Kidney tubule cell (primary cell): ENCODE measurements at regions not wholly inside any gene's neighbourhood (a gene's known extent, or its start where the extent isn't known, plus 50 kb on each side); places are given as distances from the start of the nearest gene placed in this dataset.
"Not testable (repeated sequence)": the region's sequence is repeated elsewhere in the genome, so short reads cannot be mapped to it uniquely, and the experiment has no call there.

Experiments used
- DNase-seq: peaks from one replicate; pipeline ENCODE4 v3.0.0-alpha.2; 2018; ENCODE audit warnings: low spot score

DNA sequence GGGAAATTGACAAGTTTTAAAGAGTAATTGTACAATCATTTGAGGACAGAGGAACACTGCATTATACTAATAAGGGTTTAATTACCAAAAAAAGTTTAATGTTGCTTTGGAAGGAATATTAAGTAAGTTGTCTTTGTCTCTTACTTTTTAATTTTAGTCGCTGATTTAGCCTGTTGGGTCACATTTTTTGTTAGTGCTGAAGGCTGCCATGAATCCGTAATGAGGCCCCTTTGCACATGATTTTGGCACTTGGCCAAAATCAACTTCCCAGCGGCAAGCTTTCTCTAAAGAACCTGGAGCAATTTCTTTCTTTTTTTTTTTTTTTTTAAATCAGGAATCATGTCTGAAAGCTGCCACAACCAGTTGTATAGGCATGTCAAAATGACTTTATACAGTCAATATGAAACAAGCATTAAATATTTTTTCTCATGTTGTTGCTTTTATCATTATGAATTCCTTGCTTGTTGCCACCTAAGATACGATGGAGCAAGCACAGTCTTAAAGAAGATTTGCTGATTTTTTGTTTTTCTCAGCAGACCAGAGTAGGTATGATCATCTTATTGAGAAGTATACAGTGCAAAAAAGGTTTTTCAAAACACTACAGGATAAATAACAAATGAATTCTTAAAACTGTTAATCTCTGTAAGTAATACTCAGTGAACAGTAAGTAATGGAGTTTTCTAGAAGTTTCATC is 690.4 kb downstream of the USP25 start:
- DNase-seq: peak; percentile 67

- no peak for DNase-seq
These were observed 691.2 kb downstream of the USP25 start for GRCh38 chr21:16421007-16421406.

GRCh38 chr21:16421965-16422364 is 692.2 kb downstream of the USP25 start:
- no peak for DNase-seq

DNA sequence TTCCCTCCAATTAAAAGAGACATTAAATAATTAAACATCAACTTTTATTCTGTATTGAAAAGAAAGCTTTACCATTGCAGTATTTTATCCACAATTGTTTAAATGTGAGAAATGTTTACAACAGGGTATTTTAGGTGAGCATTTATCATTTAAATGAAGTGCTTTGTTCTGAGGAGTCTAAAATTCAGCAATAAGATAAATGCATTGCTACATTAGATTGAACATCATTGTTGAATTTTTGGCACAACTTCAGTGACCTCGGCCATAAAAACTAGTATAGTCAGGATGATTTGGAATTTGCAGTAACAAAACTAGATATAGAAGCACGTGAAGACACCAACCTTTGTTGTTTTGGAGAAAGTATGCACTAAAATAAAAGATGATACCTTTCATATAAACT is 692.9 kb downstream of the USP25 start:
- no peak for DNase-seq

GRCh38 chr21:16423921-16424320 is 694.1 kb downstream of the USP25 start:
- DNase-seq: no peak

DNA sequence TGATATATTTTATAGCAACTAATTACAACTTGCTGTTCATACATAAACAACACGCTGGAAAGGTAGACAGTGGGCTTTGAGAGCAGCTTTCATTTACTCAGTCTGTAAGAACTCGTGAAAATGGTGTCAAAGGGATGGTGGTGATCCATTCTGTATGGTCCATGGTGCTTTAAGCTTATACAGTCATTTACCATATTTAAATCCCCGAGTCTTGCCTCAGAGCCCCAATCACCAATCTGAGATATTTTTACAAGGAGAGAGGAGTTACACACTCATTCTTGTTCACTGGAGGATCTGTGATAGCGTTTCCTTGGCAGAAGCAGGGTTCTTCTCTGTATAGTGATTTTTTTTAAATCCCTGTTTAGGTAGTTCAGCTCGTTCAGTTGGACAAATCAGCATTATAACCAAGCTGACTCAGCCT is 694.6 kb downstream of the USP25 start:
- peak; percentile 13 for DNase-seq

GRCh38 chr21:16425376-16425775 is 695.6 kb downstream of the USP25 start:
- DNase-seq: no peak

DNA sequence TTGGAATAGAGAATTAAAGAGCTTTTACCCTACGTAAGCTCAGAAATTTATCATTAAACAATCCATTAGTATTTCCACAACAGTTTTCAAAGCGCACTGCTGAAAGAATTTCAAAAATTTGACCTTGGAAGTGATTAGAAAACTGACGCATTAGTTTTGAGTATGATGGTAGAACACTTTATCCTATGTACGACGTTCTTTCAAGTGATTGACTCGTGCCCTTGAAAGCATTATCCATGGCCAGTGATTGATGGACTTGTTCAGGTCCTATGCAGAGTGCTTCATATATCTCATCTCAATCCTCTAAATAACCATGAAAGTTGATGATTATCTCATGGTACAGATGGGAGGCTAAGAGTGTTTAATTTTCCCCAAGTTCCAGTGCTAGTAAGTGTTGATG is 697.2 kb downstream of the USP25 start:
- DNase-seq: peak; percentile 10

- no peak for DNase-seq
These were observed 697.9 kb downstream of the USP25 start for GRCh38 chr21:16427587-16428087.

DNA sequence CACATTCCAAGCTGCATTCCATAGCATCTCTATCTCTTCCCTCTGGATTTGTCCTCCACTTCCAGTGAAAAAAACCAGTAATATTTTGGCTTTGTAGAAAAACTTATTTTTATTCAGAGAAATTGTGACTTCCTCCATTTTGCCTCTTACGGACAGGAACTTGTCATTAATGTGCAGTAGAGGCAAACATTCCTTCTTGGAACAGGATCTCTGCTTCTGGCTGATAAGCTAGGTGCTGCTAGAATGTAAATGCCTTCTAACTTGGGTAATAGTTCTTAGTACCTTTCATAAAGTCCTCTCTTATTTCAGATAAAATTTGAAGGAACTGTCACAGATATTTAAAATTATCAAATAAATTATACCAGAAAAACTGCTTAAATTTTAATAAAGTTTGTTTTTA is 707.8 kb downstream of the USP25 start:
- no peak for DNase-seq

DNA sequence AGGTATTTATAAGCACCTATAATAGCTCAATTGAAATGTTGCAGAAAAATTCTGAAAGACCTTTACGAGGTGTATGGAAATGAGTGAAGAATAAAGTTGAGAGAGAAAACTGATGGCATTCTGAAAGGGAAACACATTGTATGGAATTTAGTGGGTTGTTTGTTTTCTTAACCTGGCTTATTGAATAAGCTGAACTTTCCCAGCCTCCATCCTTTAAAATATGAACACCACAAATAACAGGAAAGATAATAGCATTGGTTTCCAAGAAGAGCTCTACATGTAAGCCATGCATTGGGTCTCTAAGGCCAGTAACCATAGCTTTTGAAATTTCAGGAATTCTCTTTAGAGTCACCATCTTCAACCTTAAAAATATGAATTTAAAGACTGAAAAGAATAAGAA is 709.0 kb downstream of the USP25 start:
- no peak for DNase-seq

DNA sequence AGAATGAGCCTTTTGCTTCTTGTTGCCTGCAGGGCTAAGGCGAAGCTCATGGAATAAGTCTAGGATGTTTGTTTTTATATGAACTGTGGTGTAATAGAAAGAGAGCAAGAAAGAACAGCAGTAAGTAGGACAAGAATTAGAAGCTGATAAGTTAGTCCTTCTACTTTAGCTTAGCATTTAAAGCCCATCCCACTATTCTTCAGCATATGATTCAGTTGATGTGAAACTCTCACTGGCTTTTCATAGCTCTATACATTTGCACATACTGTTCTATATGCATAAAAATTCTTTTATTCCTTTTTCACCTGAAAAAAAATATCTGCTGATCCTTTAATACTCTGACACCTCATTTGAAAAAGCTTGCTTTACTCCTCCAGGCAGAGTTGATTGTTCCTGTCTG is 712.0 kb downstream of the USP25 start:
- DNase-seq: no peak

- DNase-seq: peak; percentile 16
These were observed 724.6 kb downstream of the USP25 start for GRCh38 chr21:16454399-16454798.

DNA sequence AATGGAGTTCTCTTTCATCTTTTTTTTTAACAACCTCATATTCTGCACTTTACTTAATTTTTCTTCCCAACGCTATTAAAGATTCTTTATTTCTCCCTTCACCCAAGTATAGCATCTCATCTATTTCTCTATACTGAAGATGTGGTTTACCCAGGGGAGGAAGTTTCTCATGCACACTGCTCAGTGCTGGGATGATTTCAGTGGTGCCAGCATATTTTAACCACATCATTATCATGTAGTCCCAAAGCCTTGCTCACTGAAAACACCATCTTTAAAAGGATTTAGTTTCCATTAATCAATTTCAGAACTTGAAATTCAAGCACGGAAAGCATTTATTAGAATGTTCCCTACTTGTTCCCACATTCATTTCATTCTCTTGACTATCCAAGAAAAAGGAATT is 725.7 kb downstream of the USP25 start:
- DNase-seq: no peak

DNA sequence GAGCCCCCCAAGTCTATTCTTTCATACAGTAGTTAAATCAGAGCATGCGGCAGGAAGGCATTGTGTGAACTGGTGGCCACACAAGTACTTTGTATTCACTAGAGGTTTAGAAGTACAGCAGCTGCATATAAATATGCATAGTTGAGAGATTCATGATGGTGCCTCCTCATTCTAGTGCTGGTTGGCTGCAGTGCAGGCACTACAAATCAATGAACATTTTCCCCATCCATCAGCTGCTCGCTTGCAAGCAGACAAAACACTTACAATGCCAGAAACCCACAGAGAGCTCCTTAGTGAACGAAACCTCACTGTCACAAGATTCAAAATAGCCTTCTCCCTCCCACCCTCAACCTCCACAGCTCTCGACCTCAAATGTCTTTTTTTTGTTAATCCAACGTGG is 726.2 kb downstream of the USP25 start:
- DNase-seq: no peak

GRCh38 chr21:16457498-16457897 is 727.7 kb downstream of the USP25 start:
- DNase-seq: no peak

DNA sequence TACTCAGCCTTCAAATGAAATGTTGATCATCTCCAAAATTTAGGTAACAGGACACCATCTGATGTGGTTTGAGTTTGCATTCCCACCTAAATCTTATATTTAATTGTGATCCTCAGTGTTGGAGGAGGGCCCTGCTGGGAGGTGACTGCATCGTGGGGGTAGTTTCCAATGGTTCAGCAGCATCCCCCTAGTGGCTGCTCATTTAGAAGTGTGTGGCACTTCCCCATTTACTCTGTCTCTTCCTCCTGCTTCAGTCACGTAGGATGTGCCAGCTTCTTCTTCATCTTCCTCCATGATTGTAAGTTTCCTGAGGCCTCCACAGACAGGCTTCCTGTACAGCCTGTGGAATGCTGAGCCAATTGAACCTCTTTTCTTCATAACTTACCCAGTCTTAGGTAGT is 731.2 kb downstream of the USP25 start:
- DNase-seq: no peak

GRCh38 chr21:16464211-16464889 is 734.6 kb downstream of the USP25 start:
- not testable (repeated sequence) for DNase-seq

DNA sequence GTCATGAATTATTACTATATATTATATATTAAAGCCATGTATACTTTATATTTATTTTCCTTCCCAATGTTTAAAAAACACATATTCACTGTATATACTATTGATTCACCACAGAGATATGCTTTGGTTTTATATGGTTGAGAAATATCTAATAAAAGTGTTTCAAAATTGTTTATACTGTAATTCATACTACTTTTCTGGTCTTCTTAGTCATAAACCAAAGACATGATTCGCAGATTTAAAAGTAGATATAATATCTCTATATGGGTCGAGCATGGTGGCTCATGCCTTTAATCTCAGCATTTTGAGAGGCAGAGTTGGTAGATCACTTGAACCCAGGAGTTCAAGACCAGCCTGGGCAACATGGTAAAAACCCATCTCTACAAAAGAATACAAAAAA is 738.4 kb downstream of the USP25 start:
- no peak for DNase-seq

DNA sequence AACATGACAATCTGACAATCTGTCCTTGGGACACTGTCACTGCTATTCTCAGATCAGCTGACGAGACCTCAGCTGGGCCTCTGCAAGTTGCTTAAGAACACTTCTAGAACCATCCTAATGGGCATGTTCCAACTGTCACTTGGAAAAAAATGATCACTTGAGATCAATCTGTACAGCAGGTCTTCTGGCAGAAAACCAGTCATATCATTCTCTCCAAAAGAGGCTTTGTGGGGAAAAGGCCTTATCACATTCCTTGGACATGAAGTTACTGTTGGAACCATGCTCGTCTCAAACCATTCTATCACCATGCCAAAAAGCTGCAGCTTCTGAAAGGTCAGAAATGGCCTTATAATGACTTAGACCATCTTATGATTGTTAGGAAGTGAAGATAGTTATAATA is 744.2 kb downstream of the USP25 start:
- DNase-seq: no peak

DNA sequence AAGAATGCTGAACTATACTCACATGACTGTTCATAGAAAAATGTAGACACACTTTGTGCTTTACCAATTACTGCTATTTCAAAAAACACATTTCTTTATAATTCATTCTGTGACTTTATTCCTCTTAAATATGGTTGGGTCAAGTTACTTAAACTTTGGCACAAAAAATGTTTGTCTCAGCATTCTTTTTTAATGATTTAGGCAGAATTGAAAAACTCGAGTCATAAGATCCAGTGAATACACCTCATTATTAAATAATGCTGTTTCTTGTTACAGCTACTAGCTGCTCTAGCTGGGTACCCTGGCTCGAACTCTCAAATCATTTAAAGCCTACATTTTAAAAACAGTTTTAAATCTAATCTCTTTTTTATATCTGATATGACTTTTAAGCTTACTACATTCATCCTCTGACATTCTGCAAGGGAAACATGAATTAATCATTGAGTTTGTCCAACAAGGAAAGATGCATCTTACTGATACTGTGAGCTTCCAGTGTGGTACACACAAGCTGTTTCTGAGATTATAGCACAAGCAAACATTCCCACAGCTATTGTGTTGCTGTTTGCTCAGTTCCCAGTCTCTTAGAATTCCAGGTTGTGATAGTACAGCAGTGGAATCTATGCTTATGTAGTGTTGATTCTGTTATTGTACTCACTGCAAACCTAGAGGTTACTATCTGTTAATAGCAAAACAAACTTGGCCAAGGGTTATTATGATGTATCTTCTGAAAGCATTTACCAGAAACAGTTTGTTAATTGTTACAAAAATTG is 746.5 kb downstream of the USP25 start:
- DNase-seq: no peak

DNA sequence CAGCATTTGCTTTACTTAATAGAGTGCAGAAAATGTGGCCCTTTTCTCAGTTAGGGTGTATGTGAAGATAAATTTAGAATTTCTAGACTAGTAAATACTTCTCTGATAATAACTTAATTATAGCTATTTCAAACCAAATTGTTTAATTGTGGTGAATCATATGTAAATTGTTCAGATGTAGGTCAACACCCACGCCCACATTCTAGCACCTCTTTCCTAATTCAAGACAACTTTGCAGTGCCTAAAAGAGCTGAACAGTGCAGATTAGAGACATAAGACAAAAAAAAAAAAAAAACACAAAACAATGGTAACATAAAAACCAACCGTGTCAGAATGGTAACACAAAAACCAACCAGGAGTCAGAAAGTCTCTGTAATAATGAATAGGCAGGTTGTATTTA is 758.3 kb downstream of the USP25 start:
- no peak for DNase-seq

GRCh38 chr21:16492356-16492755 is 762.6 kb downstream of the USP25 start:
- no peak for DNase-seq
